Mucosa of stomach (tissue), 1 donor: ENCODE measurements at regions not wholly inside any gene's neighbourhood (a gene's known extent, or its start where the extent isn't known, plus 50 kb on each side); places are given as distances from the start of the nearest gene placed in this dataset.

Experiments used
- H3K27me3 ChIP-seq: one replicate; pipeline ENCODE4 v1.7.0; 2013; ENCODE audit warnings: mild to moderate bottlenecking, low read length; ENCODE audit not compliant: control insufficient read depth, insufficient read depth
- H3K36me3 ChIP-seq: one replicate; pipeline ENCODE4 v1.7.0; 2013; ENCODE audit warnings: low read length; ENCODE audit not compliant: control insufficient read depth, insufficient read depth
- H3K4me1 ChIP-seq: one replicate; pipeline ENCODE4 v1.7.0; 2013; ENCODE audit warnings: mild to moderate bottlenecking, low read length; ENCODE audit not compliant: control insufficient read depth, insufficient read depth
- H3K4me3 ChIP-seq: one replicate; pipeline ENCODE4 v1.7.0; 2013; ENCODE audit warnings: low read length
- H3K9ac ChIP-seq: one replicate; pipeline ENCODE4 v1.7.0; 2013; ENCODE audit warnings: mild to moderate bottlenecking, low read length, moderate library complexity
- H3K9me3 ChIP-seq: one replicate; pipeline ENCODE4 v1.7.0; 2013; ENCODE audit warnings: mild to moderate bottlenecking, low read length, moderate library complexity; ENCODE audit not compliant: control insufficient read depth
- donor health status: Pancreatic carcinoma.

DNA sequence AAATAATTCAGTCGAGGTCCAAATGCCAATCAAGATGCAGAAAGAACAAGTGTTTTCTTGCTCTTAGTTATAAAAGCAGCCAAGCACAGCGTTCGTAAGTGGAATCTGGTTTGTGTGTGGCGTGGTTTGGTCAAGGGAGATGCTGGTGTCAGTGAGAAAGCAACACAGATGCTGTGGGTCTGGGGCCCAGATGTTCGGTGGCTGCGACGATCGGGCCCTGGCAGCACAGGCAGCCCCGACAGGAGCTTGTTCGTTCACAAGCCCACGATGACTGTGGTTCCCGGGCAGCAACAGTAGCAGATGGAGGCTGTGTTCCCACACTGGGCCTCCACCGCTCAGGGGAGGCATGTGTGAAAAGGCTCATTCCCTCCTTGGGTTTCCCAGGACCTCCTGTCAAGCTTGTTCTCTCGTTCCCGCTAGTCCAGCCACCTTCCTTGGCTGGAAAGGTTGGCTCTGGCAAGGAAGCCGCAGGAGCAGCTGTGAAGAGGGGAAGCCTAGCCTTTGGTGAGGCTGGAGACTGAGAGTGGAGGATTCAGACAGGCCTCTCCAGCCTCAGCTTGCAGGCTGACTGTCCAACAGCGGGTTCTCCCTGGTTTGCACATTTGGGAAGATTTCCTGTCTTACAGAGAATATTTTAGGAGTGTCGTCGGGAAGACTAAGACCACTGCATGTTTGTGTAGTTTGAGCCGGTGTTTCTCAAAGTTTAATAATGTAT, 304.7 kb downstream of the QKI start:
- no peaks in the 10 kb centered on the region for H3K36me3 ChIP-seq
- H3K9ac ChIP-seq: no peak overlapping the region
- no peaks in the 10 kb centered on the region for H3K4me1 ChIP-seq
- H3K27me3 ChIP-seq: no peaks in the 10 kb centered on the region
- no peak overlapping the region for H3K4me3 ChIP-seq
- H3K9me3 ChIP-seq: no peaks in the 10 kb centered on the region

DNA sequence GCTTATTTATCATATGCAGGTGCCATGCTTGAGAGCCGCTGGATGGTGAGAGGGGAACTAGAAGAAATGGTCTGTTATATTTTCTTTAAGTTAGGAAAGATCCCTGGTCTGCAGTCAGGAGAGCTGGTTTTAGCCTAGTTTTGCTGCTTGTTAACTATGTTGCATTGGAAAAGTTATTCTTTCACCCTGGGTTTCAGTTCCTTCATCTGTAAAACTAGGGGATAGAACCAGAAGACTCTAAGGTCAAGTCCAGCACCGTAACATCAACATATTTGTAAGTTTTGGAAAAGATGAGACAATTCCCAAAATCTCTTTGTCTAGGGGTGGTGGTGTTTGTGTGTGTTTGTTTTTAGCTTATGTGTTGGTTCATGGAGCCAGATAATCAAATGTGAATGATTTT, 304.0 kb downstream of the QKI start:
- no peaks in the 10 kb centered on the region for H3K9me3 ChIP-seq
- H3K4me3 ChIP-seq: no peak overlapping the region
- H3K4me1 ChIP-seq: no peaks in the 10 kb centered on the region
- H3K36me3 ChIP-seq: no peaks in the 10 kb centered on the region
- no peaks in the 10 kb centered on the region for H3K27me3 ChIP-seq
- H3K9ac ChIP-seq: no peak overlapping the region

DNA sequence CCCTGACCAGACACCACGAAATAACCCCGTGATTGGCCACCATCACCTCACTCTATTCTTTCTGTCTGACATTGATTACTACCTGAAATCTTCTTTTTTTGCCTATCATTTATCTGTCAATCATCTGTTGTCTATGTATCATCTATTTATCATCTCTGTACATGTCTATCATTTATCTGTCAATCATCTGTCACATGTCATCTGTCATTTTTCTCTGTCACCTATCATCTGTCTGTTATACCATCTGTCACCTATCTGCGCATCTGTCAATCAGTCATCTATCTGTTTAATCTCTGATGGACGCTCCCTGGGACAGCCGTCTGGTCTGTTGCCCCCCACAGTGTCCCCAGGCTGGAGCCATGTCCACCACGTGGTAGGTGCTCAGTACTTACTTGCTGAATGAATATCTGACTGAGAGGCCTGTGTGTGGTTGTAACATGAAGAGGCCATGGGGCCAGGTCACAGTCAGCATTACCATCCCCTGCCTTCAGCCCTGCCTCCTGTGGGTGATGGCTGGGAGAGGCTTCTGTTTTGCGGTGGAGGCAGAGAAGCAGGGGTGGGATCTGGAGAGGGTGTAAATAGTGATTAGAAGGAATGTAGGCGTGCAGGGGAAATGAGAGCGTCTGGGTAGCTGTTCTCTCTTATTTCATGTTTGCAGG, 302.7 kb downstream of the QKI start:
- Histone ChIP-seq H3K4me3 (no peak overlapping the region), H3K4me1 (no peaks in the 10 kb centered on the region), H3K9ac (no peak overlapping the region), H3K9me3 (no peaks in the 10 kb centered on the region), H3K36me3 (no peaks in the 10 kb centered on the region), H3K27me3 (no peaks in the 10 kb centered on the region)

DNA sequence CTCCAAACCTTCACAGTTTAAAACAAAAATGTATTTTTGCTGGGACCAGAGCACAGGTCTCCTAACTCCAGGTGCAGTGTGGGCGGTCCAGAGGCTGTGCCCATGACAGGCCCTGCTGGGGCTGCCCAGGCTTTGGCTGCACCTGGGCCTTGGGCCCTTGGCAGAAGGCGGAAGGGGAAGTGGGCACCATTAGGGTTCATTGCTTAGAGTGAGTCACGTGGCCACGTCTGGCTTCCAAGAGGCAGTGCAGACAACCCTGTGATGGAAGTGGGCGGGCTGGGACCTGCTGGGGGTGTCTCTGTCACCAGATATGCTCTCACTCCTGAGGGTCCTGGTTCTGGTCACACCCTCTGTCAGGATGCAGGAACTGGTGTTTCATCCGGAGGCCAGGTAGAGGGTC, 302.2 kb downstream of the QKI start:
- Histone ChIP-seq H3K4me3 (no peak overlapping the region), H3K36me3 (no peaks in the 10 kb centered on the region), H3K4me1 (no peaks in the 10 kb centered on the region), H3K9me3 (no peaks in the 10 kb centered on the region), H3K9ac (no peak overlapping the region), H3K27me3 (no peaks in the 10 kb centered on the region)

DNA sequence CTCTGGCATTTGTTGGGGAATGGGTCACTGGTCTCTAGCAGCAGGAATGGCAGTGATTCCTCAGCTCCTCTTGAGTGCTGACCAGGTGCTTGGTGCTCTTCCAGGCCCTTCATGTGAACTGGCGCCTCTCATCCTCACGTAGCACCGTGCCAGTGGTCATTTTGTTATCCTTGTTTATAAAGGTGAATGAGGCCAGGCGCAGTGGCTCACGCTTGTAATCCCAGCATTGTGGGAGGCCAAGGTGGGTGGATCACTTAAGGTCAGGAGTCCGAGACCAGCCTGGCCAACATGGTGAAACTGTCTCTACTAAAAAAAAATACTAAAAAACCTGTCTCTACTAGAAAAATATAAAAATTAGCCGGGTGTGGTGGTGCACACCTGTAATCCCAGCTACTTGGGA, 301.3 kb downstream of the QKI start:
- no peaks in the 10 kb centered on the region for H3K9me3 ChIP-seq

DNA sequence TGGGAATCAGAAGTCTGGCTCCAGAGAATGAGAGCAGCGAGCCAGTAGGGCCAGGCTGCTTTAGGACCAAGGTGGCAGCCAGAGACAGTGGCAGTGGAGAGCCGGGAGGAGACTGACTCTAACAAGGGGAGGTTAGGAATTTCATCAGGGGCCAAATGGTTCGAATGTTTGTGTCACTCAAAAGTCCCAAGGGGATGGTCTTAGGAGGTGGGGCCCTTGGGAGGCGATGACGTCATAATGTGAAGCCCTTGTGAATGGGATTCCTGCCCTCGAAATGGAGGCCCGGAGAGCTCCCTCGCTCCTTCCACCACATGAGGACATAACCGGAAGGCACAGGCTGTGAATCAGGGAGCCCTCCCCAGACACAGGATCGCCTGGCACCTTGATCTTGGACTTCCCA, 299.7 kb downstream of the QKI start:
- no peaks in the 10 kb centered on the region for H3K27me3 ChIP-seq
- H3K4me3 ChIP-seq: no peak overlapping the region
- H3K9me3 ChIP-seq: no peaks in the 10 kb centered on the region
- no peaks in the 10 kb centered on the region for H3K36me3 ChIP-seq
- peaks cover 10% of the 10 kb centered on the region for H3K4me1 ChIP-seq
- H3K9ac ChIP-seq: no peak overlapping the region

More for the DNA sequence above, 301.3 kb downstream of the QKI start:
- H3K36me3 ChIP-seq: no peaks in the 10 kb centered on the region
- no peaks in the 10 kb centered on the region for H3K4me1 ChIP-seq
- no peaks in the 10 kb centered on the region for H3K27me3 ChIP-seq
- no peak overlapping the region for H3K9ac ChIP-seq
- H3K4me3 ChIP-seq: no peak overlapping the region

DNA sequence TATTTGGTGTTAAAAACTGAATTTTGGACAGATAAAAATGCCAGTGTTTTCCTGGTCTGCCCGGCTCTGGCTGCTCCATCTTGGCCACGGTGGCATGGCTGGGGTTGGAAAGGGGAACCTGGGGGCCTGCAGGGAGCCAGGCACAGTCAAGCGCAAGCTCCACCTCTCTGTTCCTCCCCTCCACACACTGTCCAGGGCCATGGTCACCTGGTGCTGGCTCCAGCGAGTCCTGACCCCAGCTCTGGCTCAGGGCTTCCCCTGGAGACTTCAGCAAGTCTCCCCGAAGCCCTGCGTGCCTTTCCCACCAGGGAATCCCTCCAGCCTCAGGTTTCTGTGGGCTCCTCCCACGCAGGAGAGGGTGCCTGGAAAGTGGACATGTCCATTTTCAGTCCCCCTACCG, 298.5 kb downstream of the QKI start:
- peaks cover 10% of the 10 kb centered on the region for H3K4me1 ChIP-seq
- H3K27me3 ChIP-seq: no peaks in the 10 kb centered on the region
- H3K36me3 ChIP-seq: no peaks in the 10 kb centered on the region
- no peak overlapping the region for H3K4me3 ChIP-seq
- H3K9ac ChIP-seq: no peak overlapping the region
- H3K9me3 ChIP-seq: no peaks in the 10 kb centered on the region

DNA sequence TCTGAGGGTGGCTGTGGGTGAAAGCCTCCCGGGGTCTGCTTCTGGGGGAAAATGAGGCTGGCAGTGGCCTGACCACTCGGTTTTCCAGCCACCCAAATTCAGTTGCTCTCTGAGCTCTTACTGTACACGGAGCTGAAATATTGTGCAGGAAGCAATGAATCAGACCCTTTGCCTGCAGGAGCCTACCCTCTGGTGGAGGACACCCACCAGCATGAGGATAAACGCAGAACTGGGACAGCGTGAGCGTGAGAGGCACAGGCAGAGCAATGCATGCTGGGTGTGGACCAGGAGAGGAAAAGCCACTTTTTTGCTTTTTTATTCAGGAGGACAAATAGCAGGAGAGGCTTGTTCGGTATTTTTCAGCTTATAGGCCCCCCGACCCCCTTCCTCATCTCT, 298.0 kb downstream of the QKI start:
- H3K27me3 ChIP-seq: no peaks in the 10 kb centered on the region
- H3K4me1 ChIP-seq: peaks cover 10% of the 10 kb centered on the region
- H3K36me3 ChIP-seq: no peaks in the 10 kb centered on the region
- no peak overlapping the region for H3K9ac ChIP-seq
- H3K9me3 ChIP-seq: no peaks in the 10 kb centered on the region
- H3K4me3 ChIP-seq: no peak overlapping the region

DNA sequence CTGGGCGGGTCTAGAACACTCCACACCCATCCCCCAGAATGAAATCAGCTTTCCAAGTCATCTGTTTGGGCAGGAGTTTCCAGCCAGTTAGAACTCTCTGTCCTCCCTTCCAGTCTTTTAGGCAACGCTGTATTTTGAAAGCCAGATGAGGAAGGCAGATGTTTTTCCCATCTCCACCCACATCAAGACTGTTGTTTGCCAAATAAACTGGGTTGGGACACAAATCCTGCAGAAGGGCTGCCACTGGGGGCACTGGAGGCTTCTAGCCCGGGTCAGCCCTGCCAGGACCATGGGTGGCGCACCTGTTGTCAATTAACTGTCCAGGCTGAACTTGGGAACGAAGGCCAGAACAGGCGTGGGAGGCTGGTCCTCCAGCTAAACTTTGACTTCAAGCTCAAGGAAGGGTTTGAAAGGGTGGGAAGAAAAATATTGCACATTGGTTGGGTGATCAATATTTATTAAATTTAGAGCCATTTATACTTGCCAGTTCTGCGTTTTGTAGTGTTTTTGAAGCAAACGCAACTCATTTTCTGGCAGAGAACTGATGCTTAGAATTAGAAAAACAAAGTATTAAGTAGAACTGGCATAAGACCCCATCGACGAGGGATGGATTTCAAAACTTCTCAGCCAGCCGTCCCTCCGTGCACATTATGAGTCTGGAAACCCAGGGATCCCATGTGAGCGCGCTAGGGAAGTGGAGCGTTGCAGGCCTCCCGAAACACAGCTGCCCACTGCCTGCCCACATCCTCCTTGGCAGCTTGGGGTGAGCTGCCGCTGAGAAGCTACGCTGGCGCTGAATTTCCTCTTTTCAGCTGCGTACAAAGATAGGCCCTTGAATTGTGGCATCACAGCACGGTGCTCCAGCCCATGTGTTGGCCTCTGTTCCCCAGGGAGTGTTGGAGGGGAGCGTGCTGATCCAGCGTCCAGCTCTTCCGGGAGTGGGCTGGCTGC, 297.4 kb downstream of the QKI start:
- Histone ChIP-seq H3K9ac (no peak overlapping the region), H3K9me3 (no peaks in the 10 kb centered on the region), H3K27me3 (no peaks in the 10 kb centered on the region), H3K4me3 (no peak overlapping the region), H3K36me3 (no peaks in the 10 kb centered on the region), H3K4me1 (peaks cover 10% of the 10 kb centered on the region)

DNA sequence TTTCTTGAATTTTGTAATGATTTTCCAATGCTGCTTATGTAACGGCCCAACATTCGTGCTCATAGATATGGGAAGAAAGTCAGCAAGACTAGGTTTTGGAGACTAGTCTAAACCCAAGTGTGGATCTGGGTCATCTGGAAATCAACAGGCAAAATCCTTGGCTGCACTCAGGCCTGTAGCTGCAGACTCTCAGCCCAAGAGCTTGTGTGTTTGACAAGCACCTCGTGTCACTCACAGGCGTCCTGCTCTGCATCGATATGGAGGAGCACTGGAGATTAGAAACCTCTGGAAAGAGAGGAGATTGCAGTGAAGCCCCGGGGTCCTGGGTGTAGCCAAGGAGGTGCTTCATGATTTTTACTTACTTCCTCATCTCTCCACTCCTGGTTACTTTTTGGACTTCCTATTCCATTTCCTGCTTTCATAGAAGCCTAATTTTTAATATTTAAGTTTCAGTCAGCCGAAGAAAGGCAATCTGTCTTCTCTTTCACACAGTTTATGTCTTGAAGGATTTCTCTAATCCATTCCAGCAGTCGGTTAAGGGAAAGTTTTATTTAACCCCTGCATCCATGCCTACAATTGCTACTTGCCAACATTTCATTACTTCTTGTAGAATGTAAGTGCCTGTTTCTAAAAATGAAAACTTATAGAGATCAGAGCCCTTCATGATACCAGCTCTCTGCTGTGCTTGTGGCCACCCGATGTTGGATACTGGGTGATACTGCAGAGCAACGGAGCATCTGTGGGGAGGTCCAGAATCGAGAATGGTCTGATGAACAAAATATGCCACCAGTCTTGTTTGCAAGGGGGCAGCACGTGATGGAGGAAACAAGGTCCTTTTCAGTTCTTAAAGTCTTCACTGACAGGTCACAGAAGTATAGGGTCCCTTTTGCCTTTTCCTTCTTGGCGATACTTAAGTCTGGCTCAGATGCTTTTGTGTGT, 296.3 kb downstream of the QKI start:
- Histone ChIP-seq H3K9ac (no peak overlapping the region), H3K9me3 (no peaks in the 10 kb centered on the region), H3K27me3 (no peaks in the 10 kb centered on the region), H3K4me3 (no peak overlapping the region), H3K4me1 (peaks cover 10% of the 10 kb centered on the region), H3K36me3 (no peaks in the 10 kb centered on the region)

DNA sequence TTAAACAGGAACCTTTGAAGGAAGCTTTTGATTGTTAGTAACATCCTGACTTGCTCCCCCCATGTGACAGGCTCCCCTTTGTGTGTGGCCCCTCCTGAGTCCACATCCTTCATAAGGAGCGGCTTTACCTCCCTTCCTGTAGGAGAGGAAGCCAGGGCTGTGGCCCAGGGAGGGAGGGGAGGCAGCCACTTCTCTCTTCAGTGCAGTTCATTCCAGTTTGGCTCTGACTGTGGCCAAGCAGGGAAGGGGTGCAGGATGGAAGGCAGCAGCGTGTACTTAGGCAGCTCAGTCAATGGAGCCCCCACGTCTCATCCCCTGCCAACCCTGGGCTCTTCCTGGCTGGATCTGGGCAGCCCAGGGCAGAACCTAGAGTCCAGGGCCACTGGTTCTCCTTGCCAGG, 295.2 kb downstream of the QKI start:
- H3K27me3 ChIP-seq: no peaks in the 10 kb centered on the region
- no peak overlapping the region for H3K4me3 ChIP-seq
- no peaks in the 10 kb centered on the region for H3K9me3 ChIP-seq
- no peak overlapping the region for H3K9ac ChIP-seq
- H3K4me1 ChIP-seq: peaks cover 10% of the 10 kb centered on the region
- no peaks in the 10 kb centered on the region for H3K36me3 ChIP-seq
